DMS 273 (cell line): ENCODE measurements at regions not wholly inside any gene's neighbourhood (a gene's known extent, or its start where the extent isn't known, plus 50 kb on each side); places are given as distances from the start of the nearest gene placed in this dataset.

ENCODE experiments used
- DNase-seq: peaks from one replicate; lab custom pipeline; 2025; ENCODE audit not compliant: unreplicated experiment; lab: John Stamatoyannopoulos, UW

DNA sequence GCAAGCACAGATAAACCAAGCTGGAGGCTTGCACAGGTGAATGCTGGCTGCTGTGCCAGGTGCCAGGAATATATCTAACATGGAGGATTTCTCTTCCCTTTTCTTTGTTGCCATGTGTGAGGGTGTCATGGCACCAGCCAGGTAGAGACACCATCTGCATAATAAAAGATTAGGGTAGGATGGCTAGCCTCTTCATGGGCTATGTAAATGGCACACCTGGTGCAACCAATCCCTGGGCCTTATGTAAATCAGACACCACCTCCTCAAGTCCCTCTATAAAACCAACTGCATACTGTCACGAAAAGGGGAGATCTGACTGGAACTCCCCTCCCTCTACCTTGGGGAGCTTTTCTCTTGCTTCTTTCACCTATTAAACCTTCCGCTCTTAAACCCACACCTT is 322.5 kb upstream of the POM121L12 start:
- DNase-seq: no peak

DNA sequence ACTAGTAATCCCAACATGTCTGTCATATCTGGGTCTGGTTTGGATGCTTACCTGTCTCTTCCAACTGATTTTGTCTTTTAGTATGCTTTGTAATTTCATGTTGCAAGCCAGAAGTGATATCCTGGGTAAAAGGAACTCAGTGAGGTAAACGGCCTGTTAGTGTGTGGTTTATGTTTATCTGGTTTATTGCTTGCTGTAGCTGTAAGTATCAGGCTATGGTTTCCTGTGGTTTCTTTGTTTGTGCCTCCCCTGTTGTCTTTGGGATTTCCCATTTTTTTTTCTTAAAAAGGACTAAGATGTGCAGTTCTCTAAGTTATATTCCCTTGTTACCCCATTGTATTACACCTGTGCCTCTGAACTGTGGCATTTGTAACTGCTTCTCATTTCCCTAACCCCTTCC is 323.5 kb upstream of the POM121L12 start:
- DNase-seq: no peak

DNA sequence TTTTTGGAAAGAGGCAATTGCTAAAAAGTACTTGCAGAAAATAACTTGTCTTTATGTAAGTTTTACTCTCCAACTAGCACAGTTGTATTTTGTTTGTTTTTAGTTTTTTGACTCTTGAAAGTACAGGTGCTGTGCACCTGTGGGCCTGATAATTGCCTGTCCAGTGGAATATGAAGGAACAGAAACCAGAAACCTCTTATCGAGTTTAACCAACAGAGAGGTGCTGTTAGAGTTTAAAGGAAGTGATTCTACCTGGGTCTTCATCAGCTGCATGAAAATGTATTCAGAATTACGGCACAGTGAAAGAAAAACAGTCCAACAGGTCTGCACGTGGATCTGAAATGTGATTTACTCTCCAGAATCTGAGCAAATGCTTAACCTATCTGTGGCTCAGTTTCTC is 326.6 kb upstream of the POM121L12 start:
- no peak for DNase-seq

DNA sequence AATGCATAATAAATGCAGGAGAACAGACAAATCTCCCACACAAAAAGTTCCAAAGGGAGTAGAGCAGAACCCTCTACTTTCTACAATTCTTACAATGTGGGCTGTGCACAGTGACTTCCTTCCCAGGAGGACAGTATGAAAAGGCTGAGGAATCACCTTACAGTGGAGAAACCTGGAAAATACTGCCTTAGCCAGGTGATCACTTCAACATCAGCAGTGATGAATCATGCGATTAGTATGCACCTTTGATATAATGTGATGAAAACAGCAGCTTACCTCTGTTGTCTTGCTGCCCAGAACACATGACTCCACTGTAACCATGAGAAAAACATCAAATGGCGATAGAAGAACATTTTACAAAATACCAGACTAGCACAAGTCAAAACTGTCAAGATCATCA is 329.7 kb upstream of the POM121L12 start:
- DNase-seq: no peak

DNA sequence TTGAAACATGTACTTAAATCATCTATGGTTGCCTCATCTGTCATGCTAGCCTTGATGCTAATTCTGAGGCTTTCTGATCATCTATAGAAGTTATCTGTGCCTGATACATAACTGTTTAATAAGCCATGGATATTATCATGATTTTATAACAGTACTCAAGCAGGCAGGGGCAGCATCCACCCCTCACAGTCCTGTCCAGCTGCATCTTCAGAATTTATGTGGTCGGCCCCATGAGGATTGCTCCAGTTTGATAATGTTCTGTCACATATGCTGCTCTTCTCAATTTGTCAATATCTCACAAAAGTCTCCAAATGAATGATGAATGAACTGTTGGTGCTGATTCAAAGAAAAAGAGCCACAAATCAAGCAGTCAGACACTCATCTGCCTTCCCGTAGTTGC is 335.1 kb upstream of the POM121L12 start:
- no peak for DNase-seq

DNA sequence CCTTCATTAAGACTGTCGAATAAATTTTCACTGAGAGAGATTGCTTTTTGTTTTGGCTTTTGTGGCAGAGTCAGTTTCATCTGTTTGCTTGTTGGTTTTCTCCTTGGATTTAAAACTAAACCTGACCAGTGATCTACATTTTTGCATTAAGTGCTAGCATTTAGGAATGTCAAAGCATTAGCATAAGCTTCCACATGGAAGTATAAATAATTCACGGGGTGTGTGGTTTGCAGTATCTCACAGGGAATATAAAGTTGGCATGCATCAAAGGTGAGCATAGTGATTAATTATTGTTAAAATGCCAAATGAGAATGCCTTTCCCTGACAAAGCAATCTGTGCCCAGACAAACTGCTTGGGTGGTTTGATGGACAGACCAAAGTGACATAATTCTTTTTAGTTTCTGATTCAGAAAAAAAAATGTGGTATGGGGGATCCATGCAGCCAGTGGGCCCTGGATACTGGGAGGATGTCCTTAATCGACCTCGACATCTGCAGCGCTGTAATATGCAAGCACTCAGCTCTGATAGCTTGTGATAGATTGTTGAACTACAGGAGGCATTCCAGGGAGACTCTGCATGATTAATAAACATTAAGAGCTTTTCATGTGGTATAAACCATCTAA is 339.3 kb upstream of the POM121L12 start:
- DNase-seq: no peak

DNA sequence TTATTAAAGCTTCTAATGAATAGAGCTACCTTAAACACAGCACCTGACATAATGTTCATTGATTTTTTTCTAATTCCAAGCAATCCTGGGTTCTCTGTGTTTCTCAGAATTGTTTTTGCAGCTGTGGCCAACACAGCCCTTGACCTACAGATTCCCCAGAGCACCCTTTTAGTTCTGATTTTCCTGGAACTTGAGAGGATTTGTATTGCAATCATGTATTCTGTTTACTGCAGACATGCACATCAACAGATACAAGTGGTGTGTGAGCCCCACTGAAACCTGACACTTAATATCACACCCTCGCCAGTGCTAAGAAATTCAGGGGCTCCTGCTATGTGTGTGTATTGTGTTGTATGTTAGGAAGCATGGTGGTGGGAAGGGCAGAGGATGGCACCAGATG is 344.2 kb upstream of the POM121L12 start:
- no peak for DNase-seq

DNA sequence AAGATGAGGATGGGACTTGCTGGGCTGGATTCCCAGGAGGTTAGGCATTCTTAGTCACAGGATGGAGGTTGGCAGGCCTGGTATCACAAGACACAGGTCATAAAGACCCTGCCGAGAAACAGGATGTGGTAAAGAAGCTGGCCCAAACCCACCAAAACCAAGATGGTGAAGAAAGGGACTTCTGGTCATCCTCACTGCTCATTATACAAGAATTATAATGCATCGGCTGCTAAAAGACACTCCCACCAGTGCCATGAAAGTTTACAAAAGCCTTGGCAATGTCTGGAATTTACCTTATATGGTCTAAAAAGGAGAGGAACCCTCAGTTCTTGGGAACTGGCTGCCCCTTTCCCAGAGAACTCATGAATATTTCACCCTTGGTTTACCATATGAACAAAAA is 345.5 kb upstream of the POM121L12 start:
- no peak for DNase-seq

DNA sequence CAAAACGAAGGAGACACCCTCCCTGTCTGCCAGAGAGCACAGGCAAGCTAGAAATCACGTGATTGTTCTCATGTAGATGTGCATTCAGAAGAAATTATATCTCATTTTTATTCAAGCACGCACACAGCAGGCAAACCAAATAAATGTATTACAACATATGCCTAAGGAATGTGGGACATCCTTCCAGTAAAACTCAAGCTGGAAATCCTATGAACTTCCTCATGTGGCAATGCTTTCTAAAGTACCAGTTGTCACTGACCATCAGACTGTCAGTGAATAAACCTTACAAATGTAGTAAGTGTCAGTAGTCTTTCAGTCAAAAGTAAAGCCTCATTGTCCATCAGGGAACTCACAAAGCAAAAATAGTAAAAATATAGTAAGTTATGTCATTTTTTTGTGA is 350.1 kb upstream of the POM121L12 start:
- DNase-seq: no peak

DNA sequence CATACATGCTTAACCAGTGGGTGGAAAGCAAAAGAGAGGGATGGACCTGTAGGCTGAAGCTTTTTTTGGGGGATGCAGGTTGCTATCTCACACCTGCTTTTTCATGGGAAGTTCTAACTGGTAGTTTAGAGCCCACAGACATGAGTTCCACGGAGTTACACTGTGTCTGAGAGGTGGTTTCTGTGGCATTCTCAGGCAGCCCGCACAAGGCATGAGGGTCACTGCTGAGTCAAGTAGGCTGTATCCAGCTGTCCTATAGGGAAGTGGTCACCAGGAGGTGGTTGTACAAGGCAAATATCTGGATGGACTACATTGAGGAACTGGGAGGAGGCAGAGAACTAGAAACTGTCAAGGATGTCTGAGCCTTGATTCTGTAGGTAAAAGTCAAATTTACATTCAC is 351.0 kb upstream of the POM121L12 start:
- no peak for DNase-seq

DNA sequence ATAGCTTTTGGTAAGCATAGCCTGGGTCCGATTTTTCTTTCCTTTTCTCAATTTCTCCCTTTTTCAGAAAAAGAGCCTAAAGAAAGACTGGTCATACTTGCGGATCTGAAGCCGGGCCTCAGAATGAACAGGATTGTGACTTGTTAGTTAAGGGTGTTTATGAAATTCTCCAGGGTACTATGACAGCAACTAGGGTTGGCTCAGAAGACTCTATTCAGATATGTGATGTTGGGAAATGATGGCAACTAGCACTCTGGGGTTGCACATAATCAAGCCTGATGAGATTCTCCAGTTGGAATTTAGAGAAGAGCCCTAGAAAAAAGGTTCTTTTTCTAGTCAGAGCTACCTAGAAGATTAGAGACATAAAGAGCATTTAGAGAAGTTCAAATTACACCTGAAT is 352.4 kb upstream of the POM121L12 start:
- DNase-seq: no peak

DNA sequence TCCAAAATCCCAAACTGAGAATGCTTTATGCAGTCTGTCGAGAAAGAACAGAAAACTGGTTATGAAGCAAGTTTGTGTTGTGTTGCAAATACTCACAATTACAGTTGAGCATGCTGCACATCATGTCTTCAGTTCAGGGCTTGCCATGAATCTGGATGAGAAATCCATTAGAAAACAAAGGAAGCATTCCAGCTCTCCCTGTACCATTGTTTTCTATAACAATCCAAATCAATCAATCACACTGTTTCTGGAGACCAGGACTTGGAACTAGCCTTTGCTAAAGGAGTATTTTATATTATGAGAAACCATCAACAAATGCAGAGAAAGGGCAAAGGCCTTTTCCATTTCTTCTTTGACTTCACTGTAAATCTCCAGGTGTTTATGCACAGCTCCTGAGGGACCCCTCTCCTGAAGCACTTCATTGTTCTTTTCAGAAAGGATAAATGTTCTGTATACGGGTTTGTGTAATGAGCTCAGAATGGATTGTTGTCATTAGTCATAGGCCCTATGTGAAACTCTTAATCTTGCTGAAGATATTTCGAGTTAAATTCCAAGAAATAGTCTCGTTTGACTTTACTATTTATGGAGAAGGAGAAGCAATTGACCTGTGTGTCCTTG is 364.7 kb upstream of the POM121L12 start:
- DNase-seq: no peak

DNA sequence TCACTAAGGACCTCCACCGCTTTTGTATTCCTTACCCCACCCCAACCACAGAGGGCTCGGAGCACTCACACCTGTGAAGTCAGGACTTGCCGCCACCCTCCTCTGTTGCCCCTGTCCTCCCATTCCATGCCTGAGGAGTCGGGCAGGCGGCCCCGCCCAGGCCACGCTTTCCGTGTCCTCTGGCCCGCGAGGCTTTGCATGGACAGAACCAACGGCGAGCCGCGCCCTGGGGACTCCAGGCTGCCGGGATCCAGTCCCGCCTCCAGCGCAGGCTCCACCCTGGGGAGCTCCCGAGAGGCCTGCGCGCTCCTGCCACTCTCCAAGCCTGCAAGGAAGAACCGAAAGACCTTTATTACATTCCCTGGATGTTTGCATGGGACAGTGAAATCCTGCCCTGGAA is 366.4 kb upstream of the POM121L12 start:
- no peak for DNase-seq

DNA sequence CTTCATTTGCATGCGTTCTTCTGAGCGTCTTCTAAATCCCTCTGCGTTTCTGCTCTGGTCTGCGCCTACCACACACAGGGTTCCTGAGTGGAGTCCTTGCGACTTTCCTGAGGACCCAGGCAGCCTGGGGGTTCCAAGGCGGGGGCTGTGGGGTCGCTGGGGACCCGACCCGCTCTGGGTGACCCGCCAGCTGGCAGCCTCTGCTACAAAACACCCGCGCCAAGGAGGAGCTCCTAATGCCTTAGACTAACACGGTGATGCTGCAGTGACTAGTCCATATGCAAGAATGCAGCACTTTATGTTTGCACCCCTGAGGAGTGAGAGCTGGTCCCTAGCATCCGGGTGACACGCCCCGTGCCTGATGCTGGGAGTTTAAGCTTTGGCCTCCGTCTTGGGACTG is 367.0 kb upstream of the POM121L12 start:
- DNase-seq: no peak

DNA sequence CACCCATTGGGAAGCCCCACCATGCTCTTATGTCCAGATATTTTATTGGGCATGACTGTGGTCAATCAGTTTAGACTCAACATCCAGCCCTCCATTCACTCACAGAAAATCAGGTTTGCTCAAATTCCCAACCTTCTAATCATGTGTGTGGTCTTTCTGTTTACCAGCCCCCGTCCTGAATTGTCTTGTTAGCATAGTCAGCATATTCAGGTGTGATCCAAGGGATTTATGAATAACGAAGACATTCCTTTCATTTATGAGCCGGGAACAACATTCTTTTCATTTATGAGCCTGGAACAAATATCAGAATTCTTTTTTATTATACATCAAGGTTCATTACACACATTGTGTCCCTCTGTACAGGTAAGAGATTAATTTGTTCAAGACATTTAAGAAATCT is 376.3 kb upstream of the POM121L12 start:
- DNase-seq: no peak

DNA sequence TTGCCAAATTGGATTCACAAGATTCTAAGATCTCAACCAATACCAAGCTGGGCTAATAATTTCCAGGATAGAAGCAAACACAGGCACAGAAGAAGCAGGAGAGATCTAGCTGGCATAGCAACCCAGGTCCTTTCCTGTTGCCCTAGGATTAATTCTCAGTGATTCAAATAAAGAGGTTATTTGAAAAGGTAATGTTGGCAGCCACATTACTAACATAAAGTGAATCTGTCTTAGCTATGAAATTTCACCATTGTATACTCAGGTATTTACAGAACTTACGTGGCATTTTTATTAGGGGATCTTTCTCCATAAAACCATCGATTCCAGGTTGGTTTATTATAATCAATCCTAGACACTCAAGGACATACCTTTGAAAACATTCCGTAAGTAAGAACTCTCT is 379.3 kb upstream of the POM121L12 start:
- DNase-seq: no peak

DNA sequence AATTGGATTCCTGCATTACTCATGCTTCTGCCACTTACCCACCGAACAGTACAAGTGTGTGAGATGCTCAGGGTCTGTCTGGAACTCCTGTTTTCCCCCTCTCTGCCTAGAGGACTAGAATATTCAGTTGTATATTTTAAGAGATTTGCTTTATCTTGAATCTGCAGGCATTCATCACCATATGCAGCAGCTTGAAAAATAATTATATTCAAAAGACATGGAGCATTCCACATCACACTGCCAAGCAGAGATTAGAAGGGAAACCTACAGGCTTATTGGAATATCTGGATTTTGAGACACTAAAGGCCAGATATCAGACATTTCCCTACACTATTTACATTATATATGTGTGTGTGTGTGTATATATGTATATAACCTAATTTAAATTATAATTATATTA is 382.8 kb upstream of the POM121L12 start:
- no peak for DNase-seq

DNA sequence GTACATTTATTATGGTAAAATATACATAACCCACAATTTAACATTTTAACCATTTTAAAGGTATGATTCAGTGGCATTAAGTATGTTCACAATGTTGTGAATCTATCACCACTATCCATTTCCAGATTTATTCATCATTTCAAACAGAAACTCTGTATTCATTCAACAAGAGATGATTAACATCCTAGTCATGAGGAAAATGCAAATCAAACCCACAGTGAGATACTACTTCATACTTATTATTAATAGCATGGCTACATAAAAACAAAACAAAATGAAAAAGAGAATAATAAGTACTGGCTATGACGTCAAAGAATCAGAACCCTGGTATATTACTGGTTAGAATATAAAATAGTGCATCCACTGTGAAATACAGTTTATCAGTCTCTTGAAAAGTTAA is 386.6 kb upstream of the POM121L12 start:
- DNase-seq: no peak

DNA sequence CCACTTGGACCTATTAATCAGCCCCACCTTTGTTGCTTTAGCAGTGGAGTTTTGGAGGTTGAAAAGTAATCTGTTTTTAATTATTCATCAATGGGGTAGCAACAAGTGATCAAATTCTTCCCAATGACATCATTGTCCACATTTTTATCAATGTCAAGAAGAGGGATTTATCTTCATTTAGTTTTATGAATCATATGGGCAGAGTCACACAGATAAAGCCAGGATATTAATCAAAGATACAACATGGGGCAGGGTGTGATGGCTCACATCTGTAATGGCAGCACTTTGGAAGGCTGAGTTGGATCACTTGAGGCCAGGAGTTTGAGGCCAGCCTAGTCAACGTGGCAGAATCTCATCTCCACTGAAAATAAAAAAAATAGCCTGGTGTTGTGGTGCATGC is 388.4 kb upstream of the POM121L12 start:
- DNase-seq: no peak

DNA sequence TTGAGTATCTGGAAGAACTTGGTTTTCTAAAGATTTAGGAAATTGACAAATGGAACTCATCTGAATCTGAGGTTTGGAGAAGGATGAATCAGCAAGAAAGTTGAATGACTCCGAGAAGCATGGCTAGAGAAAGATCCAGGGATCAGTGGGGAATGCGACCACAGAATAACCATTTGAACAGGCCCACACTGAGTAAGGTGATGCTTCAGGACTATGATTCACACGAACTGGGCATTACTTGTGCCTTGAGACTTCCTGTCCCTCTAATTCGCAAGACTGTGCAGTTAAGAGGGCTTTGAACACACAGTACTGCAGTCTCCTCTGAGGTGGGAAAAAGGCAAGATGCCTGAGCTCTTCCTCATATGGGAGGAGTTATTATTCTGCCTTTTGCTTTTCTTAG is 395.5 kb upstream of the POM121L12 start:
- no peak for DNase-seq

DNA sequence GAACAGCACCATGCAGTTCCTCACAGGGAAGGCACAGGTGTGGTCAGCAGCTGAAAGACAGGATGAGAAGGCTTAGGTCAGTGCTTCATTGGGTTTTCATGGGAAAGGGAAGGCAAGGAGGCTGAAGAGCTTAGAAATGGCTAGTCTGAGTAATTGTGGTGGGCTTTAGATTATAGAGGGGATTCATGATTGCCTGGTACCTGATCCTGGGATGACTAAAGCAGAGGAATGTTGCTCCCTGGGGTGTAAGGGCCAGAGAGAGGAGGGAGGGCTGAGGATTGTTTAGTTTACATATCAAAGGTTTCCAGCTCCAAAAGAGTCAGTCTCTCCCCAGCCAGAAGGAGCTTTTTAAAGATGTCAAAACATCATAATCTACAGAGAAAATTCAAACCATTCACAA is 396.3 kb upstream of the POM121L12 start:
- DNase-seq: no peak

DNA sequence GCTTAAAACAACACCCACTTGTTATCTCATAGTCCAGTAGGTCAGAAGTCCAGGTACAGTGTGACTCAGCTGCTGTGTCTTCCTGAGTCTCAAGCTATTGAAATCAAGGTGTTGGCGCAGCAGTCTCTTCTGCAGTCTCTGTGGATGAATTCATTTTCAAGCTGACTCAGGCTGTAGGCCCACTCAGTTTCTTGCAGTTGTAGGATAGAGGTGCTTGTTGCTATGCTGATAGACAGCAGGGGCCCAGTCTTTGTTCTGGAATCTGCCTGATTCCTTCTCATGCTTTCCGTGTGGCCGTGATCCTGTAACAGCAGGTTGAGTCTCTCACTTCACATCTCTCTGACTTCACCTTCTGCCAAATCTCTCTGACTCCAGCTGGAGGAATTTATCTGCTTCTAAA is 400.4 kb upstream of the POM121L12 start:
- DNase-seq: no peak

DNA sequence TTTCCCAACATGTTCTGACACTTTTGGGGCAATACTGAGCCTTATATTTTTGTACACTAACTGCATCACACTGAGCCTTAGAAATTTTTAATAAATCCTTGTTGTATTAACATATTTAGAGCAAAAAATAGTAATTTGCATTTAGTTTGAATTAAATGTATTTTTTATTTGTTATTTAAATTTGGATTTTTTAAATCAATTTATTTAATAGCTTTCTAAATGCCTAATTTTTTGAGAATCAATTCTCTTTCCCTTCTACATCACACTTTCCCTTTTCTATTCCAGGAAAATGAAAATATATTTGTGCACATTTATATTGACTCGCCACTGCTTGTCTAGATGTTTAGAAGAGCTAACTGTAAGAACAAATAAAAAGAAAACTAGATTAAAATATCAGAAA is 414.6 kb upstream of the POM121L12 start:
- no peak for DNase-seq
